ENCODE measurements at regions not wholly inside any gene's neighbourhood (a gene's known extent, or its start where the extent isn't known, plus 50 kb on each side); places are given as distances from the start of the nearest gene placed in this dataset.
"Not testable (repeated sequence)": the region's sequence is repeated elsewhere in the genome, so short reads cannot be mapped to it uniquely, and the experiment has no call there.

- intact Hi-C loops (cut with micrococcal nuclease): no loop called here
Measured at GRCh38 chr14:56351861-56352260, 227.7 kb upstream of the TMEM260 start.

- intact Hi-C loops (cut with micrococcal nuclease): no loop called here
Measured at GRCh38 chr14:56352999-56353398, 226.6 kb upstream of the TMEM260 start.

- intact Hi-C loops (cut with micrococcal nuclease): no loop called here
Measured at GRCh38 chr14:56357428-56357827, 222.2 kb upstream of the TMEM260 start.

GRCh38 chr14:56358275-56358674 is 221.3 kb upstream of the TMEM260 start:
- intact Hi-C loops (cut with micrococcal nuclease): no loop called here

- intact Hi-C loops (cut with micrococcal nuclease): no loop called here
Measured at GRCh38 chr14:56358851-56359614, 220.6 kb upstream of the TMEM260 start.

GRCh38 chr14:56365663-56366062 is 213.9 kb upstream of the TMEM260 start:
- intact Hi-C loops (cut with micrococcal nuclease): not testable (repeated sequence)

GRCh38 chr14:56367416-56367815 is 212.2 kb upstream of the TMEM260 start:
- intact Hi-C loops (cut with micrococcal nuclease): no loop called here

- intact Hi-C loops (cut with micrococcal nuclease): no loop called here
Measured at GRCh38 chr14:56371737-56372136, 207.9 kb upstream of the TMEM260 start.

- intact Hi-C loops (cut with micrococcal nuclease): no loop called here
Measured at GRCh38 chr14:56374421-56374820, 205.2 kb upstream of the TMEM260 start.

- intact Hi-C loops (cut with micrococcal nuclease): no loop called here
Measured at GRCh38 chr14:56378046-56378445, 201.6 kb upstream of the TMEM260 start.

- intact Hi-C loops (cut with micrococcal nuclease): no loop called here
Measured at GRCh38 chr14:56378475-56378877, 201.1 kb upstream of the TMEM260 start.

GRCh38 chr14:56379956-56380355 is 199.6 kb upstream of the TMEM260 start:
- intact Hi-C loops (cut with micrococcal nuclease): no loop called here

- intact Hi-C loops (cut with micrococcal nuclease): no loop called here
Measured at GRCh38 chr14:56386024-56386423, 193.6 kb upstream of the TMEM260 start.

- intact Hi-C loops (cut with micrococcal nuclease): no loop called here
Measured at GRCh38 chr14:56390859-56391258, 188.7 kb upstream of the TMEM260 start.

GRCh38 chr14:56394826-56395530 is 184.6 kb upstream of the TMEM260 start:
- intact Hi-C loops (cut with micrococcal nuclease): no loop called here

- intact Hi-C loops (cut with micrococcal nuclease): no loop called here
Measured at GRCh38 chr14:56400109-56400825, 179.3 kb upstream of the TMEM260 start.

GRCh38 chr14:56412468-56413434 is 166.8 kb upstream of the TMEM260 start:
- intact Hi-C loops (cut with micrococcal nuclease): no loop called here

- intact Hi-C loops (cut with micrococcal nuclease): no loop called here
Measured at GRCh38 chr14:56413721-56414120, 165.9 kb upstream of the TMEM260 start.

- intact Hi-C loops (cut with micrococcal nuclease): no loop called here
Measured at GRCh38 chr14:56414236-56414635, 165.4 kb upstream of the TMEM260 start.

- intact Hi-C loops (cut with micrococcal nuclease): no loop called here
Measured at GRCh38 chr14:56416213-56416612, 163.4 kb upstream of the TMEM260 start.

- intact Hi-C loops (cut with micrococcal nuclease): no loop called here
Measured at GRCh38 chr14:56417173-56417572, 162.4 kb upstream of the TMEM260 start.
